Activated CD8-positive, alpha-beta memory T cell treated with anti-CD3 and anti-CD28 coated beads, Interleukin-2, amount 50 U/mL, for 1 hour (primary cell): ENCODE measurements at regions not wholly inside any gene's neighbourhood (a gene's known extent, or its start where the extent isn't known, plus 50 kb on each side); places are given as distances from the start of the nearest gene placed in this dataset.
"Not testable (repeated sequence)": the region's sequence is repeated elsewhere in the genome, so short reads cannot be mapped to it uniquely, and the experiment has no call there.

Experiments
- DNase-seq: peaks from one replicate; pipeline ENCODE4 v3.0.0-alpha.2; 2020; ENCODE audit errors: extremely low read depth

DNA sequence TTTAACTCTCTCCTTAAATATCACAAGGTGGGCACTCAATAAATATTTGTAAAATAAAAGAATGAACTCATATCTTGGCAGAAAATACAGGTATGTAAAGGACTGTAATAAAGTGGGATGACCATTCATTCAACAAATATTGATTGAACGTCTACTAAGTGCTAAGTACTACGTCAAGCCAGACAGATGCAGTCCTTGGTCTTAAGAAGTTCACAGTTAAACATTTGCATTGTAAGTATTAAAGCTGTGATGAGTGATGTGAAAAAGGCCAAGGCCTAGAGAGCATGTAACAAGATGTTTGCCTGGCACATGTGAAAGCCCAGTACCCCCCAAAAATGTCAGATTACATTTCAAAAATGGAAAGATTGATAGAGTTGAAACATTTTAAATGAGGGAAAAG lies 130.1 kb upstream of the TMEM170B start:
- no peak for DNase-seq

DNA sequence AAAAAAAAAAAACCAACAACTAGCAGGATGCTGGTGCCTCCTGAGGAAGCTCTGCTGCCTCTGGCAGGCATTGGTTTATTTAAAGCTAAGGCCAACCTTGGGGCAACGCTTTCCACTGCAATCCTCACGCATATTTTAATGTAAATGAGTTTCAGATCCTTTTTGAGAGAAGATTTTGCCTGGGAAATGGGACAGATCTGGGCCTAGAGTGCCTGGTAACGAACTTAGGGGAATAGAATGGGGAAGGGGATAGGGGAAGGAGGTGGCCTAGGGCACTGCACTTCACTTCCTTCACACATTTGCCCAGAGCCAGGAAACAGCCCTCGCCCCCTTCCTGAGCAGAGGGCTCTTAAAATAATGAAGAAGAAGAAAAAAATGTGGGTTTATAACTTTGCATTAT lies 132.7 kb upstream of the TMEM170B start:
- DNase-seq = no peak

GRCh38 chr6:11404081-11404480 lies 133.5 kb upstream of the TMEM170B start:
- no peak for DNase-seq

DNA sequence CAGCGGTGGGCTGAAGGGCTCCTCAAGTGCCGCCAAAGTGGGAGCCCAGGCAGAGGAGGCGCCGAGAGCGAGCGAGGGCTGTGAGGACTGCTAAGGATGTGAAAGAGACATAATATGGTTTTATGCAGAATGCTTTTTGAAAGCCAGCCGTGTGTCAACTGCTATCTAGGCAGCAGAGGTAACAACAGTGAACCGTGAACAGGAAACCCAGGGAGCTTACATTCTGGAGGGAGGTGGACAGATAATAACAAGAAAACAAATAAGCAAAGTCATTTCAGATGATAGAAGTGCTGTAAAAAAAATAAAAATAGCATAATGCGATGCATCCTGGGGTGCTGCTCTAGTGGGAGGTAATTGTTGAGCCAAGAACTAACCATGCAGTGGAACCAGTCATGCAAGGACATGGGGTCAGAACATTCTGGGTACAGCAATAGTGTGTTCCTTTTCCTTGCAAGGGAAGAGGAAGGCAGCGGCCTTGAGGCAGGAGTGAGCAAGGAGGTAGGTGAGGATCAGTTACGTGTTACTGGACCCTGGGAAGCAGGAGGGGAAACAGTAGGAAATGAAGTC lies 134.4 kb upstream of the TMEM170B start:
- no peak for DNase-seq

DNA sequence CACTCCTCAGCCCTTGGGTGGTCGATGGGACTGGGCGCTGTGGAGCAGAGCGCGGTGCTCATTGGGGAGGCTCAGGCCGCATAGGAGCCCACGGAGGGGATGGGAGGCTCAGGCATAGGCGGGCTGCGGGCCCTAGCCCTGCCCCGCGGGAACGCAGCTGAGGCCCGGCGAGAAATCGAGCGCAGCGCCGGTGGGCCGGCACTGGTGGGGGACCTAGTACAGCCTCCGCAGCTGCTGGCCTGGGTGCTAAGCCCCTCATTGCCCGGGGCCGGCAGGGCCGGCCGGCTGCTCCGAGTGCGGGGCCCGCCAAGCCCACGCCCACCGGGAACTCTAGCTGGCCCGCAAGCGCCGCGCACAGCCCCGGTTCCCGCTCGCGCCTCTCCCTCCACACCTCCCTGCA lies 135.0 kb upstream of the TMEM170B start:
- not testable (repeated sequence) for DNase-seq

DNA sequence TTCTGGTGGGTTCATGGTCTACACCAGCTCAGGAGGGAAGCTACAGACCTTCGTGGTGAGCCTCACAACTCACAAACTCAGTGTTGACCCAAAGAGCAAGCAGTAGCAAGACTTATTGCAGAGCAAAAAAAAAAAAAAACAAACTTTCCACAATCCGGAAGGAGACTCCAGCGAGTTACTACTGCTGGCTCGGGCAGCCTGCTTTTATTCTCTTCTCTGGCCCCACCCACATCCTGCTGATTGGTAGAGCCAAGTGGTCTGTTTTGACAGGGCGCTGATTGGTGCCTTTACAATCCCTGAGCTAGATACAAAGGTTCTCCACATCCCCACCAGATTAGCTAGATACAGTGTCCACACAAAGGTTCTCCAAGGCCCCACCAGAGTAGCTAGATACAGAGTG lies 135.6 kb upstream of the TMEM170B start:
- DNase-seq = not testable (repeated sequence)

DNA sequence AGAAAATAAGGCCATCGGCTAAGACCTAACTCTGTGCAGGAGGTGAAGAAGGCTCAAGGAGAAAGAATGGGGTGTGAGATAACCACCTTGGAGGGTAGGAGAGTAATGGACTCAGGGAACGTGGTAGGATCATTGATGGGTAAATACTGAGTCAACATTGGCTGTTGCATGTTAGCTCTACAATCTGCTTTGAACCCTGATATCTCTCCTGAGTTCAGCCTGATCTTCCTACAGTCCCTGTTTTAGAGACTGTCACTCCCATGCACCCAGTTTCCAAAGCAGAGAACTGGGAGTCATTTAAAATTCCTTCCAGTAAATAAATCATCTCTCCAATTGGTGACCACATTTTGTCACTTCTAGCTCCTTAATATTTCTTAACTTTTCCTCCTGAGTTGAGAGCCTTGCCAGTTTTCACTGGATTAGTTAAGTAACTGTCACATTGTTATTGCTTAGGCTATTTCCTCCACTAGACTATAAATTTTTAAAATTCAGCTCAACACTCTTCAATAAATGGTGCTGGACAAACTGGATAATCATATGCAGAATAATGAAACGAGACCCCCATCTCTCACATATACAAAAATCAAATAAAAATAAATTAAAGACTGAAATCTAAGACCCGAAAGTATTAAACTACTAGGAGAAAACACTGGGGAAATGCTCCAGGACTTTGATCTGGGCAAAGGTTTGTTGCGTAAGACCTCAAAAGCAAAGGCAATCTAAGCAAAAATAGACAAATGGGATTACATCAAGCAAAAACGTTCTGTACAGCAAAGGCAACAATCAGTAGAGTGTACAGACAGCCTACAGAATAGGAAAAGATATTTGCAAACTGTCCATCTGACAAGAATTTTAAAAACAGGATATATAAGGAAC lies 138.9 kb upstream of the TMEM170B start:
- DNase-seq = no peak

GRCh38 chr6:11397622-11398450 lies 139.7 kb upstream of the TMEM170B start:
- DNase-seq = no peak

- no peak for DNase-seq
Measured at GRCh38 chr6:11396860-11397259, 140.7 kb upstream of the TMEM170B start.

DNA sequence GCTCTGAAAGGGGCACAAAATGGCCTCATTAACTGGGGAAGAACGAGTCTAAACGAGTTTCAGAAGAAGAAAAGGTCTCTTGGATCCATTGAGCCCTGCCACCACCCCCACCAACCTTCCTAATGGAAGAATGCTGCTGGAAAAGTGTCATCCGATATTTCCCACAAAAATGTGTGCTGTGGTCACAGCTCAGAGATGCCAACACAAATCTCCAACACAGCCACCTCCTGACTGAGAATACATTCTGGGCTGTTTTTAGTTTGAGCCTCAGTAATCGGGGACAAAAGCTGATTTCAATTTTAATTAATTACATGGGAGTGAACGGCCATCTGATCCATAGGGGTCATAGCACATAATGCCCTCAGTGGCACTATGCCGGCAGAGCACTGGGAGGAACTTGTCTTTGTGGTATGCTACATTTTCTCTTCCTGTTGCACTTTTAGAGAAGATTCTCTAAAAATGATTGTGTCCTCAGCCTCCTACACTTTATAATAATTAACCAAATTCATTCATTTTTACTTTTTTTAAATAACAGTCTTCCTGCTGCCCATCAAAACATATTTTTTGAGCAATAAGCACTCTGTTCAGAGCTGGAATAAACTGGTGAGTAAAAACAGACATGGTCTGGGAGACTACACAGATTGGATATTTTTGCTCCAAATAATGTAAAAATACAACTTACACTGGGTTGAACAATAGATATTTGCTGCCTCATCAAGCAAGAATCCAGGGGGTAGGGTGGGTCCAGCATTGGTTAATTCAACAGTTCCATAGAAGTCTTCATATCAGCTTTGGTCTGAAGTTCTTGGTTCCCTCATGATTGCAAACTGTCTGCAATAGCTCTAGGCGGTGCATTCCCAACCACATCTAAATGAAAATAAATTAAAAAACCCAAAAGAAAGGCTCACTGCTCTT lies 143.6 kb upstream of the TMEM170B start:
- DNase-seq = no peak

GRCh38 chr6:11392778-11393507 lies 144.6 kb upstream of the TMEM170B start:
- DNase-seq = no peak

- no peak for DNase-seq
Measured at GRCh38 chr6:11391934-11392777, 145.4 kb upstream of the TMEM170B start.

DNA sequence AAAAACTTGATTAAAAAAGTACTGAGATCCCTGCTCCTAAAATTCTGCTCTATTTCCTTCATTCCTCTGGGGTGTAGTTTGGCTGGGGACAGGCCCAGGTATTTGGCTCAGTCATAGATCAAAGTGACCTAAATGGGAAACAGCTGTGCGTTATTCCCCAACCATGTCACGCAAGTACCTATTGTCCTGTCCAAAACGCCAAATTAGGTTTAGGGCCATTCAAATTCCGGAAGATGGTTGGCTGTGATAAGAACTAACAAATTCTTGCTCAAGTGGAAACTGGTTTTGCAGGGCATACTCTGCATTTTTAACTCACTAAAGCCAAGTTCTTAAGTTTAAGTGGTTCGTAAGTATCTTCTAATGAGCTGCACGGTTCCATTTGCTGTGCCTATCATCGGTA lies 147.6 kb upstream of the TMEM170B start:
- no peak for DNase-seq

DNA sequence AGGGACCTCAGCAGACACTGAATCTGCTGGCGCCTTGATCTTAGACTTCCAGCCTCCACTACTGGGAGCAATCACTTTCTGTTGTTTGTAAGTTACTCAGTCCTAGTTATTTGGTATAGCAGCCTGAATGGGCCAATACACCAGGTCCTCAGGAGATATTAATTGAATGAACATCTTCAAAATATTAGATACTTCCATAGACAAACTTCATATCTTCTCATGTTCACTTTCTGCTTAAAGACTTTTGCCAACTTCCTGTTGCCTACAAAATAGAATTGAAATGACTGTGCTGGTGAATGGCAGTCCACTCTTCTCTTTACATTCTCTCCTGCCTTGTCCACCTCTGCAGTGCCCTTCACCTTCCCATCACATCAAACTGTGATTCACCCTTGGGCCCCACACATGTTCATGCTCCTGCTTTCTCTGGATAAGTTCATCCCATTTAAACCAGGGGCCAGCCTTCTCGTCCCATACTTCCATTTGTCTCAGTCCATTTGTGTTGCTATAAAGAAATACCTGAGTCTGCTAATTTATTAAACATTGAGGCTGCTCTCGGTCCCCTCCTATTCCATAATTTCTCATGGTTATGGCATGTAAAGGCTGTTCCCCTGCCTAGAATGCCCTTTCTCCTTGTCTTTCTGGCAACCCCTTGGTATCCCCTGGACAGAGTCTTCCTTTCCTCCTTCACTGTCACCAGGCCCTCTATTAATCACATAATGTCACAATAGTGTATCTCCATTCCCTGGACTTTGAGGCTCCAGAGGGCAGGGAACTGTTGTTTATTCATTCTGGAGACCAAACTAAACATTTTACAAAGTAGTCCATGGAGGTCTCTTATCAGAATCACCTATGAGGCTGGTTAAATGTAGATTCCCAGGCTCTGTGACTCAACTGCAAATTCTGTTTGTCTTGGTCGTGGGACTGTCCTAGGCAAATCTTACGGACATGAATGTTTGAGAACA lies 148.3 kb upstream of the TMEM170B start:
- no peak for DNase-seq

GRCh38 chr6:11387707-11388430 lies 149.7 kb upstream of the TMEM170B start:
- DNase-seq = no peak

DNA sequence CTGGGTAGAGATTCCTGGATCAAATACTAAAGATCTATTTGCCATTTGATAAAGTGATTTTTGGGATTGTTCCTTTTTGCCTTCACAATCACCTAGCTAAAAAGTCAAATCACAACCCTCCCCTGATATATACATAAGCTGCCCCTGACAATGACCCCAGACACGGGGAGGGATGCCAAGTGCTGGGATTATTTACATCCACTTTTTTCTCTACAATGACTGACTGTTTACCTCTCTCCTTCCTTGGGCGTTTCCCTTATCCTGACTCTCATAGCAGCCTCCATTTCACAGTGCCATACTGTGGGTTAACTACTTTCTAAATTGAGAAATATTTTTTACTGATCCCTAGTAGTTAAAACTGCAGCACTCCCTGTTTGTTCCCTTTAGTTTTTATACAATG lies 150.8 kb upstream of the TMEM170B start:
- no peak for DNase-seq

GRCh38 chr6:11386323-11386722 lies 151.2 kb upstream of the TMEM170B start:
- no peak for DNase-seq
